Stimulated activated memory B cell treated with anti-CD40 and anti-IgM and Interleukin-4, amounts not matched to agents 10 μg/mL and 1 μg/mL and 100 μg/mL, for 72 hours (primary cell): ENCODE measurements at regions not wholly inside any gene's neighbourhood (a gene's known extent, or its start where the extent isn't known, plus 50 kb on each side); places are given as distances from the start of the nearest gene placed in this dataset.

ENCODE experiments used
- ATAC-seq: fragments of 150-1000 bp; cut with Tn5 transposase; 2 replicates; pipeline ENCODE4 v1.10.0; 2021
- H3K27ac Mint-ChIP-seq: one replicate; pipeline ENCODE4 v1.8.0; 2022; ENCODE audit warnings: mild to moderate bottlenecking, mixed read lengths
- H3K27me3 Mint-ChIP-seq: one replicate; pipeline ENCODE4 v1.8.0; 2022; ENCODE audit warnings: mixed read lengths
- H3K36me3 Mint-ChIP-seq: one replicate; pipeline ENCODE4 v1.8.0; 2022; ENCODE audit warnings: mixed read lengths
- H3K4me1 Mint-ChIP-seq: one replicate; pipeline ENCODE4 v1.8.0; 2022; ENCODE audit warnings: mixed read lengths
- H3K4me3 Mint-ChIP-seq: one replicate; pipeline ENCODE4 v1.8.0; 2022; ENCODE audit warnings: mild to moderate bottlenecking, moderate library complexity, mixed read lengths
- H3K9me3 Mint-ChIP-seq: one replicate; pipeline ENCODE4 v1.8.0; 2022; ENCODE audit warnings: mixed read lengths

DNA sequence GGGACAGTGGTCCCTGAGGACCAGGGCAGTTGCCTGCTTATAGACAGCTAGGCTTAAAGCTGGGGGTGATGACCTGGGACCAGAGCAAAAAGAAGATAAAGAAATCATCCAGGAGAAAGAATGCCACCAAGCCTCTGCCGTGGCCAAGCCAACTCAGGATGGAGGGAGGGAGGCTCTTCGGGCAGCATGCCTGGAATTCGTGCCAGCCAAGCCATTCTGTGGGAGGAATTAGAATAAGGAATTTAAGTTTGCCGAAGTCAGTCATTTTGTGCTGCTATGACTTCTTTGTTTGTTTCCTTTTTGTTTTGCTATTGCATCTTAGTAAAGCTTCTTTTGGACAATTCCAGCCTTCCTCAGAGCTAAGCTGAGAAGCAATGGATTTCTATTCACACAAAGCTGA lies 124.1 kb downstream of the EN1 start:
- Mint-ChIP-seq H3K4me1 (no peaks in the 10 kb centered on the region), H3K36me3 (no peaks in the 10 kb centered on the region), H3K27ac (no peak overlapping the region), H3K27me3 (no peaks in the 10 kb centered on the region), H3K4me3 (no peak overlapping the region), H3K9me3 (peaks cover 5% of the 10 kb centered on the region)
- ATAC-seq: no peak

DNA sequence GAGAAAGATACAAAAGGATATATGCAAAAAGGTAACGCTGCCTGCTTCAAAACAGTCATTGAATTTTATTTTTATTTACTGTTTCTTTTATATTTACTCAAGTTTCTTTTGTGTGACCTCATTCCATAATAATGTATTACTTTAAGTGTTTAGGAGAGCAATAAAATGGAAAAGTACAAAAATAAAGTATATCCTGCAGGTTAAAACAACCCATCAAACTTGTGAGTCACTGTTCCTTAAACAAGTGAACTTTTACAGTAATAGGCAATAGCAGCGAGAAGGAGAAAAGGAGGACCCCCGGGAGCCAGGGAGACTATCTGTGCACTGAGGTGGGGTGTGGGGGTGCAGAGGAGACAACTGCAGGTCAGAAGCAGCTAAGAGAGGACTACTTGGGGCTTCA lies 124.5 kb downstream of the EN1 start:
- Mint-ChIP-seq H3K27me3 (no peaks in the 10 kb centered on the region), H3K9me3 (peaks cover 5% of the 10 kb centered on the region), H3K27ac (no peak overlapping the region), H3K4me3 (no peak overlapping the region), H3K4me1 (no peaks in the 10 kb centered on the region), H3K36me3 (no peaks in the 10 kb centered on the region)
- no peak for ATAC-seq

DNA sequence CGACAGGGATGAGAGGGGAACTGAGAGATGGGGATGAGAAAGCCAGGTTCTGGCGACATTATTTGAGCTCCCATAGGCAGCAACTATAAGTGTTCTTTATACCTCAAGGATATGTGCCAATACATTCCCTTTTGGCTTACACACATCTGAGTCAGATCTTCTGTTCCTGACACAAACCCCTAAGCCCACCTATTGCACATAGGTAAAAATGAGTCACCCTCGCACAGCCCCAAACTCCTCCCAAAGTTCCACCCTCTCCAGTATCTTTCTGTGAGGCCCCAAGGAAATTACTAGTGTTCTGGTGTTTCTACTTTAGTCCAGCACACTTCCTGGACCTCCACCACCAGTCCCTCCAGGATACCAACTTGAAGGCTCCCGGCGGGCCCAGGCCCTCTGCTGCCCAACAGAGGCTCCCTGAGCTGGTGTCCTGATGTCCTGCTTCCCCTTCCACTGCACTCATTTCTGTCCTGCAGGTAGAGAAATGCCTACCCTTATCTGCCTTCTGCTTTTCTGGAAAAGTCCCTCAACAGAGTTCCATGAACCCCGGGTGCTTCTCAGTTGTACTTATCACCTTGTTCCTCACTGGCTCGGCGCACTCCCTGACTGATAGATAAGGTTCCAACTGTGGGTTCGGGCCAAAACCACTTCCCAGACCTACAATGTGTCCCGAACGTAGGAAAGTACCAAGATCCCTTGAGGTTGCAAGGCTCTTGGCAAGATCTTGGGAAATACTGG lies 125.5 kb downstream of the EN1 start:
- no peak for ATAC-seq
- Mint-ChIP-seq H3K4me1 (no peaks in the 10 kb centered on the region), H3K9me3 (peaks cover 4% of the 10 kb centered on the region), H3K4me3 (no peak overlapping the region), H3K27ac (no peak overlapping the region), H3K36me3 (no peaks in the 10 kb centered on the region), H3K27me3 (no peaks in the 10 kb centered on the region)

DNA sequence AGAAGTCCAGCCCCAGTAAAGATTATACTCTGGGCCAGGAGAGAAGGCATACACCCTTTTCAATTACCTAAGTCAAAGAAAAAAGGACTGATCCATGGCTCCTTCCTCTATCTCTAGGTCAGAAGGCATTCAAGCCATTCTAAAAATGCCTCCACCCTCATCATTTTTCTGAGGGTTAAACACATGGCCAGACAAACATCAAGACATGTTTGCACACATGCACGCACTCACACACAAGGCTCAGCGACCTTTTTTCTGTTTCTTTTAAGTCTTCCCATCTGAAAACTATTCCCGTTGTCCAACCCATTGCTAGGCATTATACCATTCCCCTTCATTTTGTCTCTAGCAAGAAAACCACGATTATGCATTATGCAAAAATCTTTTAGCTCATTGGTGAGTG lies 126.6 kb downstream of the EN1 start:
- Mint-ChIP-seq H3K36me3 (no peaks in the 10 kb centered on the region), H3K4me1 (no peaks in the 10 kb centered on the region), H3K9me3 (peaks cover 4% of the 10 kb centered on the region), H3K4me3 (no peak overlapping the region), H3K27me3 (no peaks in the 10 kb centered on the region), H3K27ac (no peak overlapping the region)
- ATAC-seq: no peak

DNA sequence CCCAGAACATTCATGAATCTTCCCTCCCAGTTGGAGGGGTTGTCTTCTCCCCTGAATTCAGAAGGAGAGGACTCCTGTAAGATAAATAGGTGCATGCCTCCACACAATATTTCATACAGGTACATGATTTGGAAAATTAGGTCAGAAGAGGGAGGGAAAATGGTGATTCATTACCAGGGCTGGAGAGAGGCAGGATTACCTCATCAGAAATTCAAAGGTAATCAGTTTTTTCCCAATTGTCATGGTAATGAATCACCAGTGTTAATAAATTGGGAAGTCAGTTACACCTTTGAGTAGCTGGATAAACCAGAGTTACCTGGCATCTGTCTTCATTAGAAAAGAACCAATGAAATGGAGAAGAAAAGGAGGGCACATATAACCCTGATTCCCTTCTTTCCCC lies 128.5 kb downstream of the EN1 start:
- H3K27ac Mint-ChIP-seq: no peak overlapping the region
- no peaks in the 10 kb centered on the region for H3K27me3 Mint-ChIP-seq
- no peaks in the 10 kb centered on the region for H3K36me3 Mint-ChIP-seq
- peaks cover 4% of the 10 kb centered on the region for H3K9me3 Mint-ChIP-seq
- ATAC-seq: no peak
- no peak overlapping the region for H3K4me3 Mint-ChIP-seq
- no peaks in the 10 kb centered on the region for H3K4me1 Mint-ChIP-seq

DNA sequence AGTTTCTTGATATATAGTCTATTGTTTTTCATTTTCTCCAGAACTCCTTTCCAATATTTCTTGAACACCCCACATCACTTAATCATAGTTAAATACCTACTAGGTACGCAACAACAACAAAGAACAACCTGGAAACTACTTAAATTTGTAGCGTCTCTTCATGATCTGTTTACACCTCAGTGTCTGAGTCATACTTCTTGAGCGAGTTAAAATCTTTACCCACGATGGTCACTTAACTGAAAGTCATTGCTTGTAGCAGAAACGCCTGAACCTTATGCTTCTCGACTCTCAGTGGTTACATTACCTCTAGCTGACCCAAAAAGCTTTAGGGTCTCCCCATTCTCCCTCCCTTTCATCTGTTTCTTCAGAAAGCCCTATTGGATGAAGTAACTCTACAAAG lies 131.3 kb downstream of the EN1 start:
- ATAC-seq: no peak
- no peaks in the 10 kb centered on the region for H3K27me3 Mint-ChIP-seq
- H3K9me3 Mint-ChIP-seq: peaks cover 4% of the 10 kb centered on the region
- H3K4me1 Mint-ChIP-seq: no peaks in the 10 kb centered on the region
- H3K27ac Mint-ChIP-seq: no peak overlapping the region
- no peaks in the 10 kb centered on the region for H3K36me3 Mint-ChIP-seq
- no peak overlapping the region for H3K4me3 Mint-ChIP-seq

DNA sequence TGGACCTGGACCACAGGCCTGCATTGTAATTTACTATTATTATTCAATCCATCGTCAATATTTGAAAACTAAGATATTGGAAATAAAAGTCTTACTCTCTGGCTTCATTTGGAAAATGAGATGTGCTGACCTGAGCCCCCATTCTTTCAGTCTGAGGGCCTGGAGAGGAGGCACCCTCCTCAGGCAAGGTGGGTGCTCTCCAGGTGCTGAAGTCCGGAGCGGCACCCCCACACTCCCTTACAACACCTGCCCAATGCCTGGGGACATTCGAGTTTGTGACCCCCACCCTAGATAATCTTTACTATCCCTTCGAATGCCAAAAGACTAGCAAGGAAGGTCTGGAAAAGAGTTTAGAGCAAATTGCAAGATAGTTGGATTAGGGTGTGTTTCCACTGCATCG lies 133.3 kb downstream of the EN1 start:
- Mint-ChIP-seq H3K27me3 (no peaks in the 10 kb centered on the region), H3K4me3 (no peak overlapping the region), H3K9me3 (peaks cover 4% of the 10 kb centered on the region), H3K27ac (no peak overlapping the region), H3K36me3 (no peaks in the 10 kb centered on the region), H3K4me1 (no peaks in the 10 kb centered on the region)
- no peak for ATAC-seq

DNA sequence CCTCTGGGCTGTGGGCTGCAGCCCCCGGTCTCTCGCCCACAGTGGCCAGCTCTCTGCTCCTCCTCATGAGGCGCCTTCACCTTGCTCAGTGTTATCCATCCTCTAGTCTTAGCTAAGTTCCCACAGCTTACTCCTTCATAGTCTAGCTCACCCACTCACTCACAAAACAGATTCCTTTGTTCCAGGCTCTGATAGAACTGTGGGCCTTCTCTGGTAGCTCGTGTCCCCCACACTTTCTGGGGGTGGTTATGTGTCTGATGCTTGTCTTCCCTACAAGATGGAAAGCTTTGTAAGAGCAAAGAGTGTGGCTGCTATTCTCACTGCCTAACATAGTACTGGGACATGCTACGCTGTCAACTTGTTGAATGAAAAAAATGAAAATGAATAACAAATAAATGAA lies 135.8 kb downstream of the EN1 start:
- no peaks in the 10 kb centered on the region for H3K36me3 Mint-ChIP-seq
- H3K9me3 Mint-ChIP-seq: no peaks in the 10 kb centered on the region
- H3K27ac Mint-ChIP-seq: no peak overlapping the region
- no peaks in the 10 kb centered on the region for H3K4me1 Mint-ChIP-seq
- H3K27me3 Mint-ChIP-seq: no peaks in the 10 kb centered on the region
- no peak for ATAC-seq
- H3K4me3 Mint-ChIP-seq: no peak overlapping the region

DNA sequence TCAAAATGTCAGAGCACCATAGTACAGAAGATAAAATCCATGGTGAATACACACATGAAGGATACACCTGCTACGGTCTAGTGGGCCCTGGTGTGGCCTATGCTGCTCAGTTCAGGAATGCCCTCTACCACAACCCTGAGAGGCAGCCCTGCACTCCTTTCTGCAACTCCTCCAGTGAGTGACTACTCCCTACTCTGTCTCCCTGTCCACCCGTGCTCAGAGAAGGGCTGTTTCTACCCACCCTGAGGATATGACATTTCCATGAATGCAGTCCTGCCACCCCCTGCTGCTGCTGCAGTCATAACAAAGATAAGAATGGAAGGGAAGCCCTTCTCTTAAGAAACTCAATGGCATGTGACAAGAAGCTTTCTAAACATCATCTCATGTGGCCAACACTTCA lies 137.0 kb downstream of the EN1 start:
- no peak overlapping the region for H3K27ac Mint-ChIP-seq
- H3K36me3 Mint-ChIP-seq: no peaks in the 10 kb centered on the region
- H3K9me3 Mint-ChIP-seq: no peaks in the 10 kb centered on the region
- H3K4me3 Mint-ChIP-seq: no peak overlapping the region
- ATAC-seq: peak; percentile 17
- H3K4me1 Mint-ChIP-seq: no peaks in the 10 kb centered on the region
- no peaks in the 10 kb centered on the region for H3K27me3 Mint-ChIP-seq

DNA sequence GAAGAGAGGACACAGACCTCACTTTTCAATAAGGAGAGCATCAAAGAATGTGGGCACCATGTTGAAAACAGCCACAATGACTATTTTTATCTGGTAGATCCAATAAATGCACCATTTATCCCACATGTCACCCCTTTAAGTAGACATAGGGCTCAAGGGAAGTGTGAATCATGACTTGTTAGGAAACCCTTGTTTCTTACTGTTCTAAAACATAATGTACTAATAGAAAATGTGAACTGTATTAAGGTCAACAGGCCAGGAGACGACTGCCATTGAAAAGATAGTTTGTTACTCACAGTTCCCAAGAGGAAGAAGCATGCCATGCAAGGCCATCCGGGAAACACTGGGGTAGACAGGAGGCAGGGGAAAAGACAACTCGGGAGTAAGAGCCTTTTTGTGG lies 137.7 kb downstream of the EN1 start:
- ATAC-seq: no peak
- no peaks in the 10 kb centered on the region for H3K36me3 Mint-ChIP-seq
- H3K27me3 Mint-ChIP-seq: no peaks in the 10 kb centered on the region
- H3K27ac Mint-ChIP-seq: no peak overlapping the region
- no peaks in the 10 kb centered on the region for H3K4me1 Mint-ChIP-seq
- H3K9me3 Mint-ChIP-seq: no peaks in the 10 kb centered on the region
- H3K4me3 Mint-ChIP-seq: no peak overlapping the region

DNA sequence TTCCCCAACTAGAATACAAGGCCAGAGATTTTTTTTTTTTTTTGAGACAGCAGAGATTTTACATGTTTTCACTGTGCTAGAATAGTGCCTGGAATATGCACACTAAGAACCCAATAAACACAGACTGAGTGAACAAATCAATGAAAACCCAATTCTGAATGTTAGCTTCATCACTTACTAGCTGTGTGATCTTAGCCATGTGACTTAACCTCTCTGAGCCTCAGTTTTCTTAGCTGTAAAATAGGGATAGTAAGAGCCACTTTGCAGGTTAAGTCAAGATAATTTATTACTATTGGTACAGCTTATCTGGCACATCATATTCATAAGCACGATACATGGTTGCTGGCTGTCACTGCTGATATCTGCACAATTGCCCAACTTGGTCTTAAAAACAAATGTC lies 140.6 kb downstream of the EN1 start:
- ATAC-seq: no peak

DNA sequence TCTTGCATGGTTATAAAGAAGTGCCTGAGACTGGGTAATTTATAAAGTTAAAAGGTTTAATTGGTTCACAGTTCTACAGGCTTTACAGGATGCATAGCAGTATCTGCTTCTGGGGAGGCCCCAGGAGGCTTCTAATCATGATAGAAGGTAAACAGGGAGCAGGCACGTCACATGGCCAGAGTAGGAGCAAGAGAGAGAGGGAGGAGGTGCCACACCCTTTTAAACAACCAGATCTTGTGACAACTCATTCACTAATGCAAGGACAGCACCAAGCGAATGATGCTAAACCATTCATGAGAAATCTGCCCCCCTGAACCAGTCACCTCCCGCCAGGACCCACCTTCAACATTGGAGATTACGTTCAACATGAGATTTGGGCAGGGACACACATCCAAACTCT lies 141.1 kb downstream of the EN1 start:
- Mint-ChIP-seq H3K27ac (no peak overlapping the region), H3K27me3 (no peaks in the 10 kb centered on the region), H3K4me3 (no peak overlapping the region), H3K36me3 (no peaks in the 10 kb centered on the region), H3K9me3 (no peaks in the 10 kb centered on the region), H3K4me1 (no peaks in the 10 kb centered on the region)
- no peak for ATAC-seq

More for the DNA sequence above, 140.6 kb downstream of the EN1 start:
- no peaks in the 10 kb centered on the region for H3K9me3 Mint-ChIP-seq
- H3K27ac Mint-ChIP-seq: no peak overlapping the region
- H3K27me3 Mint-ChIP-seq: no peaks in the 10 kb centered on the region
- H3K4me3 Mint-ChIP-seq: no peak overlapping the region
- H3K36me3 Mint-ChIP-seq: no peaks in the 10 kb centered on the region
- H3K4me1 Mint-ChIP-seq: no peaks in the 10 kb centered on the region

DNA sequence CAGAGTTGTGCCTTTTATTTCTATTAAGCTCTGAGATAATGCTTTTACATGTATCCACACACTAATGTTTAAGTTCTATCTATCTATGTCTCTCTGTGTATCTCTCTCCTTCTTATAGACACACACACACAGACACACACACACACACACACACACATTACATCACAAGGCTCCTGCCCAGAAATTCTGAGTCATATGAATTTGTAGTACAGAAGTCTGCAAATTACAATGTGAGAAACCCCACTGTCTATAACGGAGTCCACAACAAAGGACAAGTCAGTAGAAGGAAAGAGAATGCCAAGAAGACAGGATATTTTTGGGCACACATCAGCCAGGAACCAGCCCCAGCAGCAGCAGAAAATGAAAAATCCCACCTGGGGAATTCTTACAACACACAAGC lies 142.4 kb downstream of the EN1 start:
- Mint-ChIP-seq H3K27ac (no peak overlapping the region), H3K4me1 (no peaks in the 10 kb centered on the region), H3K4me3 (no peak overlapping the region), H3K9me3 (peaks cover 3% of the 10 kb centered on the region), H3K27me3 (no peaks in the 10 kb centered on the region), H3K36me3 (no peaks in the 10 kb centered on the region)
- ATAC-seq: no peak

DNA sequence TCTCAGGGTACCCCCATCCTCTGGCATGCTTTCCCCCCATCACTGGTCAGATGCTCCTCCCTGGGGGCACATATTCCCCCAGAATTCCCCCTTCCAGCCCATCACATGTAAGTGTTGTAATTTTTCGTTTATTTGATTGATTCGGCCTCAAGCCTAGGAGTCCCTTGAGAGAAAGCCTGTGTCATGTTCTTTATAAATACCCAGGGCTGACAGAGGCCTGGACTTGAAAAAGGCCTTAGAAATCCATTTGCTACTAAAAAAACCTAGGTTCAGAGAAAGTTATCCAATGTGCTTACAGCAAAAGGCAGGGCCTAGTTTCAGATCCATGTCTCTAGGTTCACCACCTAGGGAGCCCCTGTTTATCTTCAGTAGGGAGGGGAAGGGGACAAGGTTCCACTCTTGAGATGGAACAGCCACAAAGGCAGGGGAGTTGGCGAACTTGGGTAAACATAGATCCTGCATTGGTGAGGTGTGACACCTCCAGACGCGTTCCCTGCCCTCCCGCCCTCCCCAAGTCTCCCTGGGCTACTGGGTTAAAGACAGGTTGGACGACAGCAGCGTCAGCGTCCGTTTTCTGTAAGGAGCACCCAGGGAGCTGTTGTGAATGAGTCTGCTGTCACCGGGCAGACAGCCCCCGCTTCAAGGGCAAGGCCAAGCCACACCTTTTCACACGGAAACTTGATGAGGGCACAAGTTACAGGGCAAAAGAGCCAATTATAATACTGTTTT lies 147.8 kb downstream of the EN1 start:
- no peak for ATAC-seq
- H3K27ac Mint-ChIP-seq: no peak overlapping the region
- no peak overlapping the region for H3K4me3 Mint-ChIP-seq
- H3K4me1 Mint-ChIP-seq: no peaks in the 10 kb centered on the region
- H3K36me3 Mint-ChIP-seq: no peaks in the 10 kb centered on the region
- H3K27me3 Mint-ChIP-seq: no peaks in the 10 kb centered on the region
- H3K9me3 Mint-ChIP-seq: peaks cover 15% of the 10 kb centered on the region

DNA sequence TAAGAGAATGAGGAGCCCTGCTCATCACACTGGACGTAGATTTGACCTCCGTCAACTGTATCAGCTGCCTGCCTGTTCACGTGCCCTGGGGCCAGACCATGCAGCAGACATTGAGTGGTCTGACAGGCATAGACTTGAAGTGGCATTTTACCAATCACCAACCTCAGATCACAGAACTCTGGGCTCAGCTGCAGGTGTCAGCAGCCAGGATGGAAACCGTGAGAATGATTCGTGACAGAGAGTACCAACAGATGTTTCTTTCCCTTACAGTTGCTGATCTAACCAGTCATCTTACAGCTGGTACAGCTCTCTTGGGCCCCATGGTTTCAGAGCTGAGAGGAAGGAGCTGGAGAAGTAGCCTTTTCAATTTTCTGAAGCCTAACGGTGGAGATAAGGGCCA lies 148.9 kb downstream of the EN1 start:
- Mint-ChIP-seq H3K4me3 (no peak overlapping the region), H3K27me3 (no peaks in the 10 kb centered on the region), H3K4me1 (no peaks in the 10 kb centered on the region), H3K9me3 (peaks cover 15% of the 10 kb centered on the region), H3K27ac (no peak overlapping the region), H3K36me3 (no peaks in the 10 kb centered on the region)
- no peak for ATAC-seq

DNA sequence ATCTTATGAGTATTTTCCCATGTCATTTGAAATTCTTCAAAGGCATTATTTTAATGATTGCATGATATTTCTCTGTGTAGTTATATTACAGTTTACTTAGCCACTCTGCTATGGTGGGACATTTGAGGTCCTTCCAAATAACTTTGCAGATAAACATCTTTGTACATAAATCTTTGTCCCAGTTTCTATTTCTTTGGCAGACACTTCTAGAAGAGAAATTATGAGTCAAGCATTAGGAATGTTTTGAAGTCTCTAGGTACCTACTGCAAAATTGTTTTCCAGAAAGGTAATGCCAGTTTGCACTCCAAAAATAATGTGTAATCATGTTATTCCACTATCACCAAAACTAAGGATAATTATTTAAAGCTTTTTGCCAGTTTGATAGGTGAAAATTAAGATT lies 149.7 kb downstream of the EN1 start:
- peaks cover 15% of the 10 kb centered on the region for H3K9me3 Mint-ChIP-seq
- no peak for ATAC-seq
- no peaks in the 10 kb centered on the region for H3K36me3 Mint-ChIP-seq

More for the DNA sequence above, 149.7 kb downstream of the EN1 start:
- Mint-ChIP-seq H3K27me3 (no peaks in the 10 kb centered on the region), H3K4me1 (no peaks in the 10 kb centered on the region), H3K4me3 (no peak overlapping the region), H3K27ac (no peak overlapping the region)
